ENCODE measurements at regions not wholly inside any gene's neighbourhood (a gene's known extent, or its start where the extent isn't known, plus 50 kb on each side); places are given as distances from the start of the nearest gene placed in this dataset.

GRCh38 chr6:133184798-133185372, 56.3 kb upstream of the EYA4 start:
- peak; percentile 50 for TF ChIP-seq CTCF (IDR thresholded peaks at IDR 0.05)
- Histone ChIP-seq H3K27me3 (ENCODE audit: control insufficient read depth, insufficient read depth, low read length) (no peaks in the 10 kb centered on the region), H2AFZ (no peak overlapping the region), H3K79me2 (no peaks in the 10 kb centered on the region), H3K9ac (no peak overlapping the region), H3K4me1 (no peaks in the 10 kb centered on the region), H3K27ac (no peak overlapping the region), H3K4me3 (ENCODE audit: low read depth, low read length) (no peak overlapping the region), H3K36me3 (ENCODE audit: control insufficient read depth, insufficient read depth, low read length) (no peaks in the 10 kb centered on the region), H3K9me3 (ENCODE audit: control insufficient read depth, low read length) (no peaks in the 10 kb centered on the region), H3K4me2 (ENCODE audit: low read length) (no peak overlapping the region)

- Histone ChIP-seq H3K9ac (no peak overlapping the region), H3K9me3 (ENCODE audit: control insufficient read depth, low read length) (no peaks in the 10 kb centered on the region), H3K4me3 (ENCODE audit: low read depth, low read length) (no peak overlapping the region), H3K4me1 (no peaks in the 10 kb centered on the region), H3K4me2 (ENCODE audit: low read length) (no peak overlapping the region), H2AFZ (no peak overlapping the region), H3K36me3 (ENCODE audit: control insufficient read depth, insufficient read depth, low read length) (no peaks in the 10 kb centered on the region), H3K27ac (no peak overlapping the region), H3K79me2 (no peaks in the 10 kb centered on the region), H3K27me3 (ENCODE audit: control insufficient read depth, insufficient read depth, low read length) (no peaks in the 10 kb centered on the region)
- TF ChIP-seq CTCF (IDR thresholded peaks at IDR 0.05) = no peak
These were observed 55.4 kb upstream of the EYA4 start for GRCh38 chr6:133185731-133186130.

GRCh38 chr6:133187114-133187513, 54.0 kb upstream of the EYA4 start:
- no peak for TF ChIP-seq CTCF (IDR thresholded peaks at IDR 0.05)
- no peaks in the 10 kb centered on the region for H3K36me3 ChIP-seq (ENCODE audit: control insufficient read depth, insufficient read depth, low read length)
- H2AFZ ChIP-seq = no peak overlapping the region
- H3K9me3 ChIP-seq (ENCODE audit: control insufficient read depth, low read length) = no peaks in the 10 kb centered on the region
- H3K4me1 ChIP-seq = no peaks in the 10 kb centered on the region
- no peak overlapping the region for H3K4me2 ChIP-seq (ENCODE audit: low read length)
- H3K27ac ChIP-seq = no peak overlapping the region
- no peak overlapping the region for H3K9ac ChIP-seq
- H3K4me3 ChIP-seq (ENCODE audit: low read depth, low read length) = no peak overlapping the region
- H3K27me3 ChIP-seq (ENCODE audit: control insufficient read depth, insufficient read depth, low read length) = no peaks in the 10 kb centered on the region
- no peaks in the 10 kb centered on the region for H3K79me2 ChIP-seq

- H3K27ac ChIP-seq = no peak overlapping the region
- H3K4me2 ChIP-seq (ENCODE audit: low read length) = no peak overlapping the region
- H3K36me3 ChIP-seq (ENCODE audit: control insufficient read depth, insufficient read depth, low read length) = no peaks in the 10 kb centered on the region
These were observed 53.3 kb upstream of the EYA4 start for GRCh38 chr6:133187657-133188453.

More at GRCh38 chr6:133187657-133188453, 53.3 kb upstream of the EYA4 start:
- no peak for TF ChIP-seq CTCF (IDR thresholded peaks at IDR 0.05)
- Histone ChIP-seq H3K27me3 (ENCODE audit: control insufficient read depth, insufficient read depth, low read length) (no peaks in the 10 kb centered on the region), H3K4me1 (no peaks in the 10 kb centered on the region), H3K4me3 (ENCODE audit: low read depth, low read length) (no peak overlapping the region), H2AFZ (no peak overlapping the region), H3K9me3 (ENCODE audit: control insufficient read depth, low read length) (no peaks in the 10 kb centered on the region), H3K9ac (no peak overlapping the region), H3K79me2 (no peaks in the 10 kb centered on the region)

All from parathyroid adenoma (tissue), 2 donors.